SK-N-SH (cell line): ENCODE measurements at regions not wholly inside any gene's neighbourhood (a gene's known extent, or its start where the extent isn't known, plus 50 kb on each side); places are given as distances from the start of the nearest gene placed in this dataset.

ENCODE experiments used
- CTCF ChIA-PET: fragments of 300-600, 350-600 bp; formaldehyde crosslinking; extraction: SDS; loops from one replicate; lab custom pipeline; 2021; lab: Yijun Ruan, JAX
- POLR2A ChIA-PET: fragments of 350-600 bp; sonication (Branson Sonifier 250); formaldehyde crosslinking; extraction: SDS; loops from one replicate; lab custom pipeline; 2020; ENCODE audit warnings: antibody characterized with exemption, inconsistent platforms; lab: Yijun Ruan, JAX
- DNase-seq: peaks from one replicate; pipeline ENCODE4 v3.0.0; 2012
- H2AFZ ChIP-seq: fragments of 200-600 bp; sonication (generic); 2 replicates; pipeline ENCODE4 v1.8.1; 2016; ENCODE audit warnings: antibody characterized with exemption, mild to moderate bottlenecking, low read depth
- H3F3A ChIP-seq: fragments of 200-600 bp; sonication (generic); replicated peaks from 2 replicates; pipeline ENCODE3; 2016; ENCODE audit warnings: antibody characterized with exemption, mild to moderate bottlenecking; ENCODE audit not compliant: insufficient read depth
- H3K27ac ChIP-seq, 2 experiments: fragments of 200-500 bp in 1 of 2; fragments of 200-600 bp in 1 of 2; sonication (Bioruptor generic) in 1 of 2; sonication (generic), shearing (Covaris generic) in 1 of 2; 2 replicates each; pipeline versions ENCODE4 v1.5.1 to v1.6.1; 2014 to 2016; ENCODE audit warnings: low read depth in 2 of 2, inconsistent platforms in 1 of 2, low read length in 1 of 2, mild to moderate bottlenecking in 1 of 2, mixed read lengths in 1 of 2
- H3K27me3 ChIP-seq: fragments of 200-600 bp; sonication (generic), shearing (Covaris generic); 2 replicates; pipeline ENCODE4 v1.6.1; 2016; ENCODE audit warnings: mixed run types; ENCODE audit not compliant: insufficient read depth
- H3K36me3 ChIP-seq, 2 experiments: fragments of 200-500 bp in 1 of 2; fragments of 200-600 bp in 1 of 2; sonication (Bioruptor generic) in 1 of 2; sonication (generic) in 1 of 2; replicated peaks in 1 of 2; 2 replicates each; pipeline versions ENCODE3 to v1.5.1; 2014 to 2016; ENCODE audit warnings: low read length in 1 of 2, mild to moderate bottlenecking in 1 of 2; ENCODE audit not compliant: insufficient read depth in 2 of 2, control insufficient read depth in 1 of 2
- H3K4me1 ChIP-seq, 2 experiments: fragments of 200-500 bp in 1 of 2; fragments of 200-600 bp in 1 of 2; sonication (Bioruptor generic) in 1 of 2; sonication (generic), shearing (Covaris generic) in 1 of 2; 2 replicates each; pipeline versions ENCODE4 v1.5.1 to v1.6.1; 2014 to 2016; ENCODE audit warnings: low read depth in 1 of 2, low read length in 1 of 2, mixed run types in 1 of 2; ENCODE audit not compliant: insufficient read depth in 2 of 2, control insufficient read depth in 1 of 2
- H3K4me2 ChIP-seq: fragments of 200-600 bp; sonication (generic), shearing (Covaris generic); 2 replicates; pipeline ENCODE4 v1.6.1; 2017; ENCODE audit warnings: mixed run types
- H3K4me3 ChIP-seq, 2 experiments: fragments of 200-500 bp in 1 of 2; fragments of 200-600 bp in 1 of 2; sonication (Bioruptor generic) in 1 of 2; sonication (generic), shearing (Covaris generic) in 1 of 2; 2 replicates each; pipeline versions ENCODE4 v1.5.1 to v1.8.1; 2014 to 2016; ENCODE audit warnings: low read depth in 2 of 2, inconsistent platforms in 1 of 2, low read length in 1 of 2, mild to moderate bottlenecking in 1 of 2, mixed read lengths in 1 of 2, moderate library complexity in 1 of 2
- H3K79me2 ChIP-seq: fragments of 200-600 bp; sonication (generic); 2 replicates; pipeline ENCODE4 v1.8.1; 2017; ENCODE audit warnings: mild to moderate bottlenecking; ENCODE audit not compliant: insufficient read depth
- H3K9ac ChIP-seq: fragments of 200-600 bp; sonication (generic); 2 replicates; pipeline ENCODE4 v1.6.1; 2017; ENCODE audit warnings: mixed run types
- H3K9me2 ChIP-seq: fragments of 200-600 bp; sonication (generic); 2 replicates; pipeline ENCODE4 v1.6.1; 2017; ENCODE audit warnings: mixed run types
- H3K9me3 ChIP-seq: fragments of 200-600 bp; sonication (generic); 2 replicates; pipeline ENCODE4 v1.6.1; 2017; ENCODE audit warnings: mixed run types, mild to moderate bottlenecking, moderate library complexity
- H4K20me1 ChIP-seq: fragments of 200-600 bp; sonication (generic); 2 replicates; pipeline ENCODE4 v1.6.1; 2017; ENCODE audit warnings: mild to moderate bottlenecking, mixed run types; ENCODE audit not compliant: insufficient read depth
- EP300 ChIP-seq, 2 experiments: IDR thresholded peaks; 2 replicates each; pipeline versions ENCODE4 v1.4.0 to v1.6.1; 2012; ENCODE audit warnings: borderline replicate concordance in 1 of 2, low read depth in 1 of 2, low read length in 1 of 2
- FOSL2 ChIP-seq: IDR thresholded peaks from 2 replicates; pipeline ENCODE4 v1.4.0; 2012; ENCODE audit warnings: low read depth, mild to moderate bottlenecking, moderate library complexity, borderline replicate concordance
- GABPA ChIP-seq: IDR thresholded peaks from 2 replicates; pipeline ENCODE4 v1.4.0; 2012; ENCODE audit warnings: low read depth, mild to moderate bottlenecking
- JUND ChIP-seq: IDR thresholded peaks from 2 replicates; pipeline ENCODE4 v1.4.0; 2012
- MXI1 ChIP-seq: IDR thresholded peaks from 2 replicates; pipeline ENCODE4 v1.6.1; 2012; ENCODE audit warnings: mild to moderate bottlenecking, low read depth, low read length, improper control_type of control experiment
- NFIC ChIP-seq: IDR thresholded peaks from 2 replicates; pipeline ENCODE4 v1.4.0; 2012; ENCODE audit warnings: borderline replicate concordance
- WGBS: methylation state at CpG from one replicate; pipeline ENCODE4 v1.1.6; 2017; ENCODE audit warnings: low lambda C conversion rate; 5-methylcytosine and 5-hydroxymethylcytosine counted together
- TF ChIP-seq, protein P1 (sequence below): fragments of 150-350 bp; IDR thresholded peaks from 2 replicates; pipeline ENCODE4 v1.6.1; 2017; ENCODE audit warnings: antibody characterized with exemption, low read length, low read depth, borderline replicate concordance
- TF ChIP-seq, protein P2 (sequence below): IDR thresholded peaks from 2 replicates; pipeline ENCODE4 v1.6.1; 2012; ENCODE audit warnings: mild to moderate bottlenecking, low read depth, low read length, moderate library complexity

DNA sequence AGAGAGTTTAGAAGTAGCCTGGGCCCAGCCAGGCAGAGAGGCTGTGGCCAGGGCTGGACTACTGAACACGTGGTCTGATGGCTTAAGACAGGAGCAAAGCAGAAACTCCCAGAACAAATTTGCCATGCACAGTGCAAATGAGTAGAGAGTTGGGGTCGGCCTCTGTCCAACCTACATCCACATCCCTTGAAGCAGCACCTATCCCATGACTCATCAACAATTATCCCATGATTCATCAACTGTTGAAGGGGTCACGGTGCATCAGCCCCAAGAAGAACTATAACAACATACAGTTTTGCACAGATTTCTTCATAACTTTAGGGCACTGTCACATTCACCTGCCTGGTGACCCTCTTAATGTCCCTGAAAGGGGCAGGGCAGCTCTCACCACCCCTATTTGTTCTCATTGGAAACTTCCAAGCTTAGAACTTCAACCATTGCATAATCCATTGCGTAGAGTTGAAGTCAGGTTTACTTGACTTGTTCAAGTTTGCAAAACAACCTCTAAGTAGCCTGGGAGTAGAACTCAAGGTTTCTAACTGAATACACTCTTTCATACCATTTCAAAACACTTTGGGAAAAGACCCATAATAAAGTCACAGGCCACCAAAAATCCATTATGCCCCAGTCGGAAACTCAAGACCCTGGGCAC is 235.2 kb upstream of the CDH5 start:
- Histone ChIP-seq H3K9me2 (no peaks in the 10 kb centered on the region), H3K9me3 (no peaks in the 10 kb centered on the region), H2AFZ (peak overlapping the region; percentile 35; the same call in 1 of the 2 replicates), H3K4me1 (peaks cover 11 to 40% of the 10 kb centered on the region in 2 experiments; a peak in 3 of 4 replicates), H3K36me3 (no peaks in the 10 kb centered on the region), H3K27me3 (no peaks in the 10 kb centered on the region), H3K79me2 (no peaks in the 10 kb centered on the region), H4K20me1 (no peaks in the 10 kb centered on the region), H3K4me2 (peak overlapping the region; percentile 47; the same call in 1 of the 2 replicates), H3F3A (peaks cover 11% of the 10 kb centered on the region), H3K27ac (peak overlapping the region; percentile 52 to 63; a peak in 3 of 4 replicates), H3K9ac (no peak overlapping the region), H3K4me3 (no peak overlapping the region)
- CTCF ChIA-PET, result interaction anchor here (1.4 kb wide), 1 partner anchor 140 kb away, joined by 3 read pairs; no protein-coding TSS in a partner anchor
- TF ChIP-seq EP300 (IDR thresholded peaks at IDR 0.05; ENCODE audit: borderline replicate concordance in 1 of 2, low read depth in 1 of 2, low read length in 1 of 2), result no peak
- TF ChIP-seq, protein P1, sequence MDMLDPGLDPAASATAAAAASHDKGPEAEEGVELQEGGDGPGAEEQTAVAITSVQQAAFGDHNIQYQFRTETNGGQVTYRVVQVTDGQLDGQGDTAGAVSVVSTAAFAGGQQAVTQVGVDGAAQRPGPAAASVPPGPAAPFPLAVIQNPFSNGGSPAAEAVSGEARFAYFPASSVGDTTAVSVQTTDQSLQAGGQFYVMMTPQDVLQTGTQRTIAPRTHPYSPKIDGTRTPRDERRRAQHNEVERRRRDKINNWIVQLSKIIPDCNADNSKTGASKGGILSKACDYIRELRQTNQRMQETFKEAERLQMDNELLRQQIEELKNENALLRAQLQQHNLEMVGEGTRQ, result no peak
- TF ChIP-seq, protein P2, sequence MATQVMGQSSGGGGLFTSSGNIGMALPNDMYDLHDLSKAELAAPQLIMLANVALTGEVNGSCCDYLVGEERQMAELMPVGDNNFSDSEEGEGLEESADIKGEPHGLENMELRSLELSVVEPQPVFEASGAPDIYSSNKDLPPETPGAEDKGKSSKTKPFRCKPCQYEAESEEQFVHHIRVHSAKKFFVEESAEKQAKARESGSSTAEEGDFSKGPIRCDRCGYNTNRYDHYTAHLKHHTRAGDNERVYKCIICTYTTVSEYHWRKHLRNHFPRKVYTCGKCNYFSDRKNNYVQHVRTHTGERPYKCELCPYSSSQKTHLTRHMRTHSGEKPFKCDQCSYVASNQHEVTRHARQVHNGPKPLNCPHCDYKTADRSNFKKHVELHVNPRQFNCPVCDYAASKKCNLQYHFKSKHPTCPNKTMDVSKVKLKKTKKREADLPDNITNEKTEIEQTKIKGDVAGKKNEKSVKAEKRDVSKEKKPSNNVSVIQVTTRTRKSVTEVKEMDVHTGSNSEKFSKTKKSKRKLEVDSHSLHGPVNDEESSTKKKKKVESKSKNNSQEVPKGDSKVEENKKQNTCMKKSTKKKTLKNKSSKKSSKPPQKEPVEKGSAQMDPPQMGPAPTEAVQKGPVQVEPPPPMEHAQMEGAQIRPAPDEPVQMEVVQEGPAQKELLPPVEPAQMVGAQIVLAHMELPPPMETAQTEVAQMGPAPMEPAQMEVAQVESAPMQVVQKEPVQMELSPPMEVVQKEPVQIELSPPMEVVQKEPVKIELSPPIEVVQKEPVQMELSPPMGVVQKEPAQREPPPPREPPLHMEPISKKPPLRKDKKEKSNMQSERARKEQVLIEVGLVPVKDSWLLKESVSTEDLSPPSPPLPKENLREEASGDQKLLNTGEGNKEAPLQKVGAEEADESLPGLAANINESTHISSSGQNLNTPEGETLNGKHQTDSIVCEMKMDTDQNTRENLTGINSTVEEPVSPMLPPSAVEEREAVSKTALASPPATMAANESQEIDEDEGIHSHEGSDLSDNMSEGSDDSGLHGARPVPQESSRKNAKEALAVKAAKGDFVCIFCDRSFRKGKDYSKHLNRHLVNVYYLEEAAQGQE, result peak; percentile 44; the same call in 1 of the 2 replicates
- peak; percentile 45; the same call in 1 of the 2 replicates for TF ChIP-seq FOSL2
- WGBS, result 71% methylated on average over 5 of the region's 5 CpGs
- POLR2A ChIA-PET, result no interaction called here
- DNase-seq, result no peak

GRCh38 chr16:66130296-66130905 is 236.1 kb upstream of the CDH5 start:
- POLR2A ChIA-PET, result no interaction called here
- Histone ChIP-seq H3K27me3 (no peaks in the 10 kb centered on the region), H3K36me3 (no peaks in the 10 kb centered on the region), H3K27ac (peak overlapping the region; percentile 52 to 63; a peak in 3 of 4 replicates), H3K79me2 (no peaks in the 10 kb centered on the region), H3K9me2 (no peaks in the 10 kb centered on the region), H4K20me1 (no peaks in the 10 kb centered on the region), H3K4me1 (peaks cover 11 to 36% of the 10 kb centered on the region in 2 experiments; a peak in 3 of 4 replicates), H3K4me3 (no peak overlapping the region), H3K9me3 (no peaks in the 10 kb centered on the region), H3K4me2 (no peak overlapping the region; the same call in 1 of the 2 replicates), H3K9ac (no peak overlapping the region), H3F3A (peaks cover 11% of the 10 kb centered on the region), H2AFZ (0 out of 2 replicates have a peak overlapping the region, but pooled peaks have one; percentile 70)
- DNase-seq, result no peak
- CTCF ChIA-PET, result no interaction called here
- 58% methylated on average over 5 of the region's 5 CpGs for WGBS
- no peak for TF ChIP-seq MXI1
- TF ChIP-seq GABPA, result no peak
- TF ChIP-seq NFIC, result no peak
- TF ChIP-seq JUND, result peak; percentile 15; the same call in 1 of the 2 replicates
